ENCODE measurements at regions not wholly inside any gene's neighbourhood (a gene's known extent, or its start where the extent isn't known, plus 50 kb on each side); places are given as distances from the start of the nearest gene placed in this dataset.
"Not testable (repeated sequence)": the region's sequence is repeated elsewhere in the genome, so short reads cannot be mapped to it uniquely, and the experiment has no call there.

GRCh38 chr12:126212824-126213223, 1147.6 kb downstream of the AACS start:
- no peak for DNase-seq

DNA sequence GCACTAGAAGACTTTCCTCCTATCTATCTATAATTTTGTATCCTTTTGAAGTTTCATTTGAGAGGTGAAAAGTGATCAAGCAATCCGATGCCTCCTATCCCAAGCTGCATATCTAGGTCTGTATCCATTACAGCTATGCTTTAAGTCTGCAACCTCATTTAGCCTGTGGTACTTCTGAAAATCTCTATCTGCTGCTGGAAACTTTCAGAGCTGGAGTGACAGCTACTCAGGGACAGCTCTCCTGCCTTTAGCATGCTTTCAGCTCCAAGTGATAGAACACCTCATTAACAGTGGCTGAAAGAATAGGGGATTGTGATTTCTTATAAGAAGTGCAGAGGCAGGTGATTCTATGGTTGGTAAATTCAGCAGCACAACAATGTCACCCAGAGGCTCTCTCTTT, 1153.5 kb downstream of the AACS start:
- DNase-seq: no peak

GRCh38 chr12:126219139-126219538, 1153.9 kb downstream of the AACS start:
- DNase-seq: no peak

GRCh38 chr12:126219654-126220279, 1154.5 kb downstream of the AACS start:
- no peak for DNase-seq

DNA sequence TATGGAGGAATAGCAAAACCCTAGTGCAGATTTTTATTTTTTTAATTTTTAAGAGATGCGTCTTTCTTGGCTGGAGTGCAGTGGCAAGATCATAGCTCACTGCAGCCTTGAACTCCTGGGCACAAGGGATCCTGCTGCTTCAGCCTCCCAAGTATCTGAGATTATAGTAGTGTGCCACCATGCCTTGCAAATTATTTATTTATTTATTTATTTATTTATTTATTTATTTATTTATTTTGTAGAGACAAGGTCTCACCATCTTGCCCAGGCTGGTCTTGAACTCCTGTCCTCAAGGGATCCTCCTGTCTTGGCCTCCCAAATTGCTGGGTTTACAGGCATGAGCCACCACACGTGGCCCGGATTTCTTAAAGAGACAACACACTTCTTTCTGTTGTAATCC, 1158.8 kb downstream of the AACS start:
- DNase-seq: no peak

- no peak for DNase-seq
Measured at GRCh38 chr12:126228936-126229335, 1163.7 kb downstream of the AACS start.

DNA sequence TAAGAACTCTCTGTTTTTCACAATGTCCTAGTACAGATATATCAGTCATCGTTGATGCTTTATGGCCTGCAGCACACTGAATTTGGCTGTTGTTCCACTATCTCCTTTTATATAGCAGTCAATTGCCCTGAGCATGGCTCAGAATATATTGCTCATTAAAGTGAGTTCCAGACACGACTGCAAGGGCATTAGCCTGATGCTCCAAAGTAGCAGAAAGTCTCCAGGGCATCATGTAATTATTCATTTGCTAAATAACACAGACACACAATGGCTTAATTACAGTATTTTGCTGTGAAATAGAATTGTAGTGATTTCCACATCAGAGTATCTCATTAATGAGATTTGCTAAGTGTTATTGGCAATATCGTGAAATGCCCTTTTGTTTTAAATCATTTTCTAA, 1167.5 kb downstream of the AACS start:
- no peak for DNase-seq

GRCh38 chr12:126233625-126234024, 1168.4 kb downstream of the AACS start:
- no peak for DNase-seq

DNA sequence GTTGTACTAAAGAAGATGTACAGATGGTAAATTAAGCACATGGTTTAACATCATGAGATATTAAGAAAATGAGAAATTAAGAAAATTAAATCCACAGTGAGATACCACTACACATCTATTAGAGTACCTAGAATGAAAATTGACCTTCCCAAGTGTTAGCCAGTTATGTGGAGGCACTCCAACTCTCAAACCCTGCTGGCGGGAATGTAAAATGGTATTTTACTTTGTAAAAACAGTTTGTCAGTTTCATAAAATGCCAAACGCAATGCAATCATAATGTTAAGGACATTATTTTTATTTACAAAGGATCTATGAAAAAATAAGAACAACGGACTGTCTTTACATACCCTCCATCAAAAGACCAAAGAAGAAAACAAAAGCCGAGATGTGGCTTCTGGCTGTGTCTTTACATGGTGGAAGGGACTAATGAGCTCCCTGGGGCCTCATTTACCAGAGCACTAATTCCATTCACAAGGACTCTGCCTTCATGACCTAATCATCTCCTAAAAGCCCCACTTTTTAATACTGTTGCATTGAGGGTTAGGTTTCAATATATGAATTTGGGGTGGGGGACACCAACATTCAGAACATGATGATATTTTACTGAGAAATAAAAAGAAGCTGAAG, 1178.7 kb downstream of the AACS start:
- no peak for DNase-seq

- no peak for DNase-seq
Measured at GRCh38 chr12:126247936-126248335, 1182.7 kb downstream of the AACS start.

GRCh38 chr12:126248871-126249403, 1183.7 kb downstream of the AACS start:
- DNase-seq: no peak

- DNase-seq: no peak
Measured at GRCh38 chr12:126258190-126258589, 1193.0 kb downstream of the AACS start.

DNA sequence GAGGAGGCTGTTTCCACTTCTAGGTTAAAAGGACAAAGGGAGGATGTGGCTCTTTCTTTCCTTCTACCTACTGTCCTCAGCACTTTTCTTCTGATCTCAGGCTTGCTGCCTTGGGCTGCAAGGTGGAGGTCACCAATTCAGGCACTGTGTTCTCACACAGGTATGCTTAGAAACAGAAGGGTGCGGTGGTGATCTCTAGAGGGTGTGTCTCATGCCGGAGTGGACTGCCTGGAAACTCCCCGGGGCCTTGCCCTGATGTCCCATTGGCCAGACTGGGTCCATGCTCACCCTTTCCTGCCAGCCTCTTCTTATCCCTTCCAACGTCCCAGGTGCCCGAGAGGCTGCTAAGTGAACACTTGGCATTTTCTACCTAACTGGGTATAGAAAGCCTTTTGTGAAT, 1197.6 kb downstream of the AACS start:
- no peak for DNase-seq

GRCh38 chr12:126268222-126268621, 1203.0 kb downstream of the AACS start:
- no peak for DNase-seq

- DNase-seq: no peak
Measured at GRCh38 chr12:126271159-126271558, 1205.9 kb downstream of the AACS start.

DNA sequence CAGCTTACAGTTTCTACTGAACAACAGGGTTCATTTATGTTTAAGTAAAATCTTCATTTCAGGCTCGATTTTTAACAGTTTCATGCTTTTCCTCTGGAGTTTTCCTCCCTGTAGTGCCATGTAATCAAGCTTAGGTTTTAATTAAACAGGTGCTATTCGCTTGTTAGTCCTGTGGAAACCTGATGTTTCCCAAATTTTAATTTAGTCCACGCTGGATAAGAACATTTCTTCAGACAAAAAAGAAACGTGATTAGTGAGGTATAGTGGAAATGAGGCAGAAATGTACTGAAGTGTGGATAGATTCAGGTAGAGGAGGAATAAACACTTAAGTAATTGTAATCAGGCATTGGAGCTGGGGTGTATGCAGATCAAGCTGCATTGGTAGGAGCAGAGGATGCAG, 1217.5 kb downstream of the AACS start:
- DNase-seq: no peak

- DNase-seq: no peak
Measured at GRCh38 chr12:126286203-126286602, 1221.0 kb downstream of the AACS start.

DNA sequence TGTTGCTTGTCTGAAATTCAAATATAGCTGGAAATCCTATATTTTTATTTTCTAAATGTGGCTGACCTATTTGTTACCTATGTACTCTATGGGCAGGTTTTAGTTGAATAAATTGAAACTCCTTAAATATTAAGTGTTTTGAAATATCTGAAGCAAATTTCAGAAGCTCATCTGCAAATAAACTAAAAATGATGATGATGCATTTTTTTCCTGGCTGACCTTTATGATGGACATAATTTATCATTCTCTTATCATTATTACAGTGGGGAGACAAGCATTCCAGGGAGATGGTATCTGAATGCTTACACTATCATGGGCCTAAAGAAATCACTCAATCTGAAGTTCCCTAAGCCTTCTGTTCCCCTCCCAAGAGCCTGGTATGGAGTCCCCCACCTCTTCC, 1225.2 kb downstream of the AACS start:
- no peak for DNase-seq

DNA sequence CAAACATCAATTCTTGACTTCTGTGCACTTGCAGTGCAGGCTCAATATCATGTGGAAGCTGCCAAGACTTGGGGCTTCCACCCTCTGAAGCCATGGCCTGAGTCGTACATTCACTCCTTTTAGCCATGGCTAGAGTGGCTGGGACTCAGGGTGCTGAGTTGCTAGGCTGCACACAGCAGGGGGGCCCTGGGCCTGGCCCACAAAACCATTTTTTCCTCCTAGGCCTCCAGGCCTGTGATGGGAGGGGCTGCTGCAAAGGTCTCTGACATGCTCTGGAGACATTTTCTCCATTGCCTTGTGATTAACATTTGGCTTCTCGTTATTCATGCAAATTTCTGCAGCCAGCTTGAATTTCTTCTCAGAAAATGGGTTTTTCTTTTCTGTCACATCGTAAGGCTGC, 1226.8 kb downstream of the AACS start:
- not testable (repeated sequence) for DNase-seq

GRCh38 chr12:126295652-126296051, 1230.4 kb downstream of the AACS start:
- DNase-seq: no peak

- no peak for DNase-seq
Measured at GRCh38 chr12:126309278-126309677, 1244.0 kb downstream of the AACS start.

DNA sequence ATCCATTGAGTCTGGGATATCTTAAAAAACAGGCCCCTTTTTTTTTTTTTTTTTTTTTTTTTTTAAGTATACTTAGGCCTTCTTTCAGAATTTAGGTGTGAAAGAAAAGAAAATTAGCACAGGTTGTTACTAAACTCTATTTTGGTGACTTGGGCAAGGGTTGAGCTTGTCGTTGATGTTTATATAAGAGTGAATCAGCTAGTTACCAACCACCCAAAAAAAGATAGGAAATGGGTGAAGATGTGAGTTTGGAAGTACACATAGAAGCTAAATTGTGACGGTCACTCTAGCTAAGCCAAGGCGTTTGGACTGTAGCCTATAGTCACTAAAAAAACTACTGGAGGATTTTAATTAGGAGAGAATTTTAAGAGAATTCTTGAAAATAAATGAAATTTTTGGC, 1247.2 kb downstream of the AACS start:
- no peak for DNase-seq

GRCh38 chr12:126316411-126316810, 1251.2 kb downstream of the AACS start:
- DNase-seq: no peak

- no peak for DNase-seq
Measured at GRCh38 chr12:126337556-126338441, 1272.6 kb downstream of the AACS start.

Measured in activated CD4-positive, alpha-beta T cell treated with anti-CD3 and anti-CD28 coated beads, Interleukin-2, amount 50 U/mL, for 48 hours (primary cell).